Osteoblast (primary cell): ENCODE measurements at regions not wholly inside any gene's neighbourhood (a gene's known extent, or its start where the extent isn't known, plus 50 kb on each side); places are given as distances from the start of the nearest gene placed in this dataset.

ENCODE experiments used
- DNase-seq: peaks from one replicate; pipeline ENCODE4 v3.0.0; 2011; ENCODE audit warnings: low spot score, mixed read lengths; ENCODE audit not compliant: insufficient read length; ENCODE audit errors: missing footprints
- H2AFZ ChIP-seq: 2 replicates; pipeline ENCODE4 v1.6.0; 2011; ENCODE audit warnings: mild to moderate bottlenecking, low read length
- H3K27ac ChIP-seq: 2 replicates; pipeline ENCODE4 v1.5.1; 2011; ENCODE audit warnings: mild to moderate bottlenecking, low read depth, low read length, moderate library complexity
- H3K27me3 ChIP-seq: 2 replicates; pipeline ENCODE4 v1.6.0; 2012; ENCODE audit warnings: mild to moderate bottlenecking, control low read depth, inconsistent platforms, low read length, moderate library complexity; ENCODE audit not compliant: insufficient read depth
- H3K36me3 ChIP-seq: 2 replicates; pipeline ENCODE4 v1.5.1; 2011; ENCODE audit warnings: mild to moderate bottlenecking, low read length, control low read depth, moderate library complexity; ENCODE audit not compliant: insufficient read depth
- H3K4me1 ChIP-seq: 2 replicates; pipeline ENCODE4 v1.5.1; 2011; ENCODE audit warnings: mild to moderate bottlenecking, low read length, control low read depth, moderate library complexity; ENCODE audit not compliant: insufficient read depth
- H3K4me2 ChIP-seq: 2 replicates; pipeline ENCODE4 v1.6.0; 2011; ENCODE audit warnings: mild to moderate bottlenecking, low read length; ENCODE audit not compliant: insufficient read depth
- H3K4me3 ChIP-seq: fragments of 200-600 bp; sonication (generic); 3 replicates; pipeline ENCODE4 v1.5.1; 2012; ENCODE audit warnings: mild to moderate bottlenecking, low read length, inconsistent platforms; ENCODE audit not compliant: insufficient read depth
- H3K79me2 ChIP-seq: 2 replicates; pipeline ENCODE4 v1.6.0; 2012; ENCODE audit warnings: mild to moderate bottlenecking, low read length, control low read depth, inconsistent platforms; ENCODE audit not compliant: insufficient read depth
- H3K9me3 ChIP-seq: 2 replicates; pipeline ENCODE4 v1.5.1; 2011; ENCODE audit warnings: low read depth, low read length, control low read depth
- H4K20me1 ChIP-seq: 2 replicates; pipeline ENCODE4 v1.6.0; 2012; ENCODE audit warnings: mild to moderate bottlenecking, low read length, control low read depth; ENCODE audit not compliant: insufficient read depth
- TF ChIP-seq, protein P1 (sequence below): IDR thresholded peaks from 2 replicates; pipeline ENCODE4 v1.5.1; 2011; ENCODE audit warnings: mild to moderate bottlenecking, low read depth, low read length, moderate library complexity; ENCODE audit errors: extremely low read depth

DNA sequence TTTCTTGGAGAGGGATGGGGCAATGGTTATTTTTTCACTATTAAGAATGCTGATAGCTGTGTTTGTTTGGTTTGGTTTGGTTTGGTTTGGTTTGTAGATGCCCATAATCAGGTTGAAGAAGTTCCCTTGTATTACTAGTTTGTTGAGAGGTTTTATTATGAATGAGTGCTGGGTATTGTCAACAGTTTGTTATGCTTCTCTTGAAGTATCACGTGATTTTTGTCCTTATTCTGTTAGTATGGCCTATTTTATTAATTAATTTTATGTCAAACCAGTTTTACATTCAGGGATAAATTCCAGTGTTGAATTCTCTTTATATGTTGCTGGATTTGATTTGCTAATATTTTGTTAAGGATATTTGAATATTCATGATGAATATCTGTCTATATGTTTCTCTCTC lies 449.8 kb upstream of the NWD2 start:
- Histone ChIP-seq H3K27me3 (no peaks in the 10 kb centered on the region), H3K9me3 (no peaks in the 10 kb centered on the region), H3K4me1 (no peaks in the 10 kb centered on the region), H3K27ac (no peak overlapping the region), H3K4me3 (no peak overlapping the region), H4K20me1 (no peaks in the 10 kb centered on the region), H3K79me2 (no peaks in the 10 kb centered on the region), H2AFZ (no peak overlapping the region), H3K36me3 (no peaks in the 10 kb centered on the region), H3K4me2 (no peak overlapping the region)
- TF ChIP-seq, protein P1, sequence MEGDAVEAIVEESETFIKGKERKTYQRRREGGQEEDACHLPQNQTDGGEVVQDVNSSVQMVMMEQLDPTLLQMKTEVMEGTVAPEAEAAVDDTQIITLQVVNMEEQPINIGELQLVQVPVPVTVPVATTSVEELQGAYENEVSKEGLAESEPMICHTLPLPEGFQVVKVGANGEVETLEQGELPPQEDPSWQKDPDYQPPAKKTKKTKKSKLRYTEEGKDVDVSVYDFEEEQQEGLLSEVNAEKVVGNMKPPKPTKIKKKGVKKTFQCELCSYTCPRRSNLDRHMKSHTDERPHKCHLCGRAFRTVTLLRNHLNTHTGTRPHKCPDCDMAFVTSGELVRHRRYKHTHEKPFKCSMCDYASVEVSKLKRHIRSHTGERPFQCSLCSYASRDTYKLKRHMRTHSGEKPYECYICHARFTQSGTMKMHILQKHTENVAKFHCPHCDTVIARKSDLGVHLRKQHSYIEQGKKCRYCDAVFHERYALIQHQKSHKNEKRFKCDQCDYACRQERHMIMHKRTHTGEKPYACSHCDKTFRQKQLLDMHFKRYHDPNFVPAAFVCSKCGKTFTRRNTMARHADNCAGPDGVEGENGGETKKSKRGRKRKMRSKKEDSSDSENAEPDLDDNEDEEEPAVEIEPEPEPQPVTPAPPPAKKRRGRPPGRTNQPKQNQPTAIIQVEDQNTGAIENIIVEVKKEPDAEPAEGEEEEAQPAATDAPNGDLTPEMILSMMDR = no peak
- no peak for DNase-seq

DNA sequence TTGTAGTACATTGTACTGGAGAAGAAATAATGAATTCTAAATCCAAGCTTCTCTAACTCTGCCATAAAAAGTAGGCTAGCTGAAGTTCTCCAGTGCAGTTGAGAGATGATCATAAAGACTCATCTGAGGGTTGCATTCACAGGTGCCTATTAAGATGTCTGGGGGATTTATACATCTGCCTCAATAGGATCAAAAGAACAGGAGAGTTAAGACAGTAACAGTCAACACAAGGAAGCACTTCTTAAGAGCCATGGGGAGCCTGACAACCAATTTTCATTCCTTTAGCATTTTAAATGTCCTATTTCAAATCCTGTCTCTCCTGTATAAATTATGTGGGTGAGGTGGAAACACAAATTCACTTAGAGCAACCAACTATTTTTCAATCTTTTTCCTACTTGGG lies 432.4 kb upstream of the NWD2 start:
- H2AFZ ChIP-seq = no peak overlapping the region
- H3K79me2 ChIP-seq = no peaks in the 10 kb centered on the region
- H3K4me2 ChIP-seq = no peak overlapping the region
- no peaks in the 10 kb centered on the region for H3K36me3 ChIP-seq
- no peak overlapping the region for H3K27ac ChIP-seq
- TF ChIP-seq, protein P1 = no peak
- H4K20me1 ChIP-seq = no peaks in the 10 kb centered on the region
- no peaks in the 10 kb centered on the region for H3K27me3 ChIP-seq
- H3K4me3 ChIP-seq = no peak overlapping the region
- no peaks in the 10 kb centered on the region for H3K9me3 ChIP-seq
- H3K4me1 ChIP-seq = no peaks in the 10 kb centered on the region
- DNase-seq = no peak

DNA sequence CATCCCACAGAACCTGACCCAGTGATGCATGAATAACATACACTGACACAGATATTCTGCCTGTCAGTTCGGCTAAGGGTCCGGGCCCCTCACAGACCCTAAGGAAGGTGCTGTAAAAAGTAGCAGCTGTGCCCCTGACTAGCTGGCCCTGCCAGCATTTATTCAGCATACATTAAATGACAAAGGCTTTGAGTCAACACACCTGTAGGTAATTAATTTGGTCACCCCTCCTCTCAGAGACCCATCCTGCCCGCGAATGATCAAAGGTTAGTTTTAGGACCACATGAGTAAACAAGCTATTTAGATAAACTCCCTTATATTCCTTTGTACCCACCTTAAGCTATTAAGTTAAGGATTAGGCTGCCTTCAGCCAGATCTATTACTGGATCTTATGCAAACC lies 429.0 kb upstream of the NWD2 start:
- DNase-seq = no peak
- H3K9me3 ChIP-seq = no peaks in the 10 kb centered on the region
- H4K20me1 ChIP-seq = no peaks in the 10 kb centered on the region
- TF ChIP-seq, protein P1 = no peak
- H3K4me1 ChIP-seq = no peaks in the 10 kb centered on the region
- H3K4me2 ChIP-seq = no peak overlapping the region
- no peaks in the 10 kb centered on the region for H3K36me3 ChIP-seq
- H3K27ac ChIP-seq = no peak overlapping the region
- H3K4me3 ChIP-seq = no peak overlapping the region
- no peaks in the 10 kb centered on the region for H3K27me3 ChIP-seq
- no peaks in the 10 kb centered on the region for H3K79me2 ChIP-seq
- no peak overlapping the region for H2AFZ ChIP-seq

DNA sequence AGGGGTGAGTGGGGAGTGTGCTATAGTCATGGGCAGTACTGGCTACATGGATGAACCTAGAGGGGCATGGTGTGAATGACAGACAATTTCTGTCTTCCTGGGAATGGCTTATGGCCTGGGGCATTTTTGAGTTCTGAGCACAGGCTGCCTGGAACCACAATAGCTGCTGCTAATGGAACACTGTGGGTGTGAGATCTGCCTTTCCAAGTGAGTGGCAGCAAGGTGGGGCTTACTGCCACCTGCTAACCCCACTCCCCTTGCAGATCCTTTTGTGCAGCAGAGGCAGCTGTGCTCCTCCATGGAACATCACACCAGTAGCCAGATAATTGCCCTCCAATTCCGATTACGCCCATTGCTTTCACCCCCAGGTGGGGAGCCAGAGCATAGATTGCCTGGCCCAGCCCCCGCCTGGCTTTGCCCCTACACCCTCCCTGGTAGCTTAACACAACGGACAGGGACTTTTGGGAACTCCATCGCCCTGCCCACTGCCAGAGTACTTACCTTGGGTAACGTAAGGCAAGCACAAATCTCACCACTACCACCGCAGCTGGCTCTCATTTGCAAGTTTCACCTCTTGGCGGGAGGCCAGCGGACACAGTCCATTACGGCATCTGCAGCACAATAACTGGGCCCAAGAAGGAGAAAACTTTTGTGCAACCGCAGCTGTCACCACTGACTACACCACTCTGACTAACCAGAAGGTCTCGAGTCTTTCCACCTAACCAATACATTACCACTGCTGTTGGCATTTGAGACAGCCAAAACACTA lies 421.2 kb upstream of the NWD2 start:
- TF ChIP-seq, protein P1 = no peak
- no peaks in the 10 kb centered on the region for H3K9me3 ChIP-seq
- H2AFZ ChIP-seq = no peak overlapping the region
- H3K4me1 ChIP-seq = no peaks in the 10 kb centered on the region
- no peaks in the 10 kb centered on the region for H3K79me2 ChIP-seq
- H4K20me1 ChIP-seq = no peaks in the 10 kb centered on the region
- H3K4me3 ChIP-seq = no peak overlapping the region
- no peak overlapping the region for H3K4me2 ChIP-seq
- DNase-seq = no peak
- H3K27ac ChIP-seq = no peak overlapping the region
- H3K27me3 ChIP-seq = no peaks in the 10 kb centered on the region
- H3K36me3 ChIP-seq = no peaks in the 10 kb centered on the region
